CD14-positive monocyte (primary cell): ENCODE measurements at regions not wholly inside any gene's neighbourhood (a gene's known extent, or its start where the extent isn't known, plus 50 kb on each side); places are given as distances from the start of the nearest gene placed in this dataset.

Source experiments
- DNase-seq, 3 donors: peaks; one replicate each; pipeline ENCODE4 v3.0.0-alpha.2; 2011 to 2022
- H2AFZ ChIP-seq: 2 replicates; pipeline ENCODE4 v1.6.0; 2012; ENCODE audit warnings: mild to moderate bottlenecking, low read depth, low read length, inconsistent platforms; ENCODE audit not compliant: insufficient read depth, poor library complexity, severe bottlenecking
- H3K27ac ChIP-seq, 2 donors: 1 replicate in 1 of 2; 2 replicates in 1 of 2; pipeline ENCODE4 v1.5.1; 2012 to 2013; ENCODE audit warnings: low read length in 2 of 2, control low read depth in 1 of 2, inconsistent platforms in 1 of 2, low read depth in 1 of 2, mild to moderate bottlenecking in 1 of 2
- H3K27me3 ChIP-seq, 2 donors: one replicate each; pipeline versions ENCODE4 v1.6.0 to v1.6.1; 2011 to 2013; ENCODE audit warnings: low read length in 2 of 2; ENCODE audit not compliant: control insufficient read depth in 2 of 2, insufficient read depth in 2 of 2
- H3K36me3 ChIP-seq, 2 donors: replicated peaks in 1 of 2; 1 replicate in 1 of 2; 2 replicates in 1 of 2; pipeline versions ENCODE4 v1.5.1 to v1.6.1; 2012 to 2013; ENCODE audit warnings: low read length in 2 of 2, control low read depth in 1 of 2, inconsistent platforms in 1 of 2, mild to moderate bottlenecking in 1 of 2; ENCODE audit not compliant: insufficient read depth in 2 of 2, control insufficient read depth in 1 of 2
- H3K4me1 ChIP-seq, 2 donors: 1 replicate in 1 of 2; 2 replicates in 1 of 2; pipeline versions ENCODE4 v1.5.1 to v1.6.1; 2012 to 2013; ENCODE audit warnings: low read length in 2 of 2, control low read depth in 1 of 2, inconsistent platforms in 1 of 2, mild to moderate bottlenecking in 1 of 2, moderate library complexity in 1 of 2; ENCODE audit not compliant: insufficient read depth in 2 of 2, control insufficient read depth in 1 of 2
- H3K4me2 ChIP-seq: replicated peaks from 2 replicates; pipeline ENCODE3; 2012; ENCODE audit warnings: low read length, moderate library complexity, mild to moderate bottlenecking; ENCODE audit not compliant: poor library complexity, severe bottlenecking; ENCODE audit errors: extremely low read depth
- H3K4me3 ChIP-seq, 3 experiments: fragments of 200-600 bp in 1 of 3; sonication (generic) in 1 of 3; replicated peaks in 1 of 3; 1 replicate in 2 of 3; 2 replicates in 1 of 3; pipeline ENCODE4 v1.5.1; 2011 to 2013; ENCODE audit warnings: low read length in 3 of 3, mild to moderate bottlenecking in 3 of 3, control low read depth in 2 of 3, low read depth in 2 of 3, inconsistent platforms in 1 of 3, moderate library complexity in 1 of 3
- H3K79me2 ChIP-seq: 2 replicates; pipeline ENCODE4 v1.6.0; 2012; ENCODE audit warnings: mild to moderate bottlenecking, control low read depth, inconsistent platforms, low read length, moderate library complexity; ENCODE audit not compliant: insufficient read depth
- H3K9ac ChIP-seq: 2 replicates; pipeline ENCODE4 v1.6.0; 2017; ENCODE audit warnings: low read length, mild to moderate bottlenecking; ENCODE audit not compliant: insufficient read depth, poor library complexity, severe bottlenecking
- H3K9me3 ChIP-seq, 2 donors: replicated peaks in 1 of 2; 1 replicate in 1 of 2; 2 replicates in 1 of 2; pipeline versions ENCODE4 v1.5.1 to v1.6.1; 2012 to 2013; ENCODE audit warnings: low read length in 2 of 2, control low read depth in 1 of 2; ENCODE audit not compliant: control insufficient read depth in 1 of 2, insufficient read depth in 1 of 2
- H4K20me1 ChIP-seq: 2 replicates; pipeline ENCODE4 v1.6.0; 2012; ENCODE audit warnings: mild to moderate bottlenecking, low read length, control low read depth, moderate library complexity; ENCODE audit not compliant: insufficient read depth
- H3K27ac Mint-ChIP-seq, 7 donors: one replicate each; pipeline ENCODE4 v1.8.0; 2020; ENCODE audit warnings: mild to moderate bottlenecking in 7 of 7, mixed read lengths in 7 of 7, moderate library complexity in 6 of 7, inconsistent platforms in 2 of 7
- H3K27me3 Mint-ChIP-seq, 3 donors: one replicate each; pipeline ENCODE4 v1.8.0; 2021 to 2022; ENCODE audit warnings: low read depth in 3 of 3, mild to moderate bottlenecking in 3 of 3, mixed read lengths in 3 of 3, moderate library complexity in 3 of 3, inconsistent platforms in 1 of 3
- H3K36me3 Mint-ChIP-seq, 2 donors: one replicate each; pipeline ENCODE4 v1.8.0; 2020; ENCODE audit warnings: mixed read lengths in 2 of 2, inconsistent platforms in 1 of 2, mild to moderate bottlenecking in 1 of 2
- H3K4me1 Mint-ChIP-seq: one replicate; pipeline ENCODE4 v1.8.0; 2020; ENCODE audit warnings: mild to moderate bottlenecking, mixed read lengths
- H3K4me3 Mint-ChIP-seq, 2 donors: one replicate each; pipeline ENCODE4 v1.8.0; 2020; ENCODE audit warnings: mild to moderate bottlenecking in 2 of 2, mixed read lengths in 2 of 2, moderate library complexity in 1 of 2
- H3K9me3 Mint-ChIP-seq, 7 donors: one replicate each; pipeline ENCODE4 v1.8.0; 2020 to 2022; ENCODE audit warnings: mixed read lengths in 7 of 7, mild to moderate bottlenecking in 6 of 7, moderate library complexity in 6 of 7, inconsistent platforms in 2 of 7
- WGBS: methylation state at CpG from one replicate; pipeline ENCODE4 v1.1.5; 2013; ENCODE audit warnings: missing lambda C conversion rate; ENCODE audit not compliant: insufficient coverage; 5-methylcytosine and 5-hydroxymethylcytosine counted together
- intact Hi-C, 2 donors: fragments of 100-400 bp; cut with micrococcal nuclease; formaldehyde crosslinking; loops; one replicate each; pipeline versions ENCODE4 v1.15.0 to v1.15.1; 2023
- TF ChIP-seq, protein P1 (sequence below): fragments of 200-600 bp; IDR thresholded peaks from one replicate; pipeline ENCODE4 v1.8.0; 2022; ENCODE audit warnings: antibody characterized with exemption, mild to moderate bottlenecking

DNA sequence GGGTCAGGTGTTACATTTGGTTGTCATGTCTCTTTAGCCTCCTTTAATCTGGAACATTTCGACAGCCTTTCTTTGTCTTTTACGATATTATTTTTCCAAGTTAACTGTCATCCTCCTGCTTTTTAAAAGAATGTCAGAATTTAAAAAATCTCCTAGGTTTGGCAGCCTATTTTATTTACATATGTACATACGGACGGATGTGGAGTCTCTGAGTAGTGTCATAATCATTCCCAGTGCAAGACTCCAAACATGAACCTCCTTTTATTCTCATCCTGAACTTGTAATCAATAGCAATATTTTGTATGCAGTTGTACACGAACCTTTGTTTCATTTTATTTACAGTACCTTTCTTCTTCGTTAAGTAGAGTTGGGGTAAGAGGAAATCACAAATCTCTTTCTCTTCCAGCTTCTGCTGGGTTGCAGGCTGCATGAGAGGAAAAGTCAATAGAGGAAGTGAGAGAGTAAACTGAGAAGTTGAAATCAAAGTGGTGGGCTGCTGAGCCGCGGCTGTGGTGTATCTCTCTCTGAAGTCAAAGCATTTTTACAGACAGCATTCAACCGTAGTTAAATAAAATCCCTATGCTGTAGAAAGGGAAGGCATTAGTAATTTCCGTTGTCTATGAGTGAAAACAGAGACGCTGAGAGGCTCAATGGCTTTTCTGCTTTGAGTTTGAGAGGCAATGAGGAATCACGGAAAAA lies 53.9 kb upstream of the RPS6KA3 start:
- H2AFZ ChIP-seq, result no peak overlapping the region
- peak overlapping the region in 1 of 2 donors; percentile 65 for H3K27ac ChIP-seq
- H4K20me1 ChIP-seq, result no peaks in the 10 kb centered on the region
- no peaks in the 10 kb centered on the region for H3K36me3 ChIP-seq
- WGBS, result no CpG with 5 or more reads among the region's 12 CpGs
- H3K9me3 ChIP-seq, result no peaks in the 10 kb centered on the region
- peak overlapping the region in 1 of 3 experiments; percentile 35 for H3K4me3 ChIP-seq
- H3K27me3 ChIP-seq, result peaks cover 0 to 2% of the 10 kb centered on the region in 2 donors
- Mint-ChIP-seq H3K4me3 (peak overlapping the region in 1 of 2 donors; percentile 72), H3K27ac (peak overlapping the region; percentile 25 to 85 (median 60)), H3K36me3 (no peaks in the 10 kb centered on the region), H3K9me3 (peaks cover 0 to 2% (median 0%) of the 10 kb centered on the region in 7 donors), H3K27me3 (peaks cover 0 to 5% (median 1%) of the 10 kb centered on the region in 3 donors), H3K4me1 (peaks cover 55% of the 10 kb centered on the region)
- no peaks in the 10 kb centered on the region for H3K79me2 ChIP-seq
- DNase-seq, result peak; percentile 51 to 56 (median 55)
- TF ChIP-seq, protein P1, sequence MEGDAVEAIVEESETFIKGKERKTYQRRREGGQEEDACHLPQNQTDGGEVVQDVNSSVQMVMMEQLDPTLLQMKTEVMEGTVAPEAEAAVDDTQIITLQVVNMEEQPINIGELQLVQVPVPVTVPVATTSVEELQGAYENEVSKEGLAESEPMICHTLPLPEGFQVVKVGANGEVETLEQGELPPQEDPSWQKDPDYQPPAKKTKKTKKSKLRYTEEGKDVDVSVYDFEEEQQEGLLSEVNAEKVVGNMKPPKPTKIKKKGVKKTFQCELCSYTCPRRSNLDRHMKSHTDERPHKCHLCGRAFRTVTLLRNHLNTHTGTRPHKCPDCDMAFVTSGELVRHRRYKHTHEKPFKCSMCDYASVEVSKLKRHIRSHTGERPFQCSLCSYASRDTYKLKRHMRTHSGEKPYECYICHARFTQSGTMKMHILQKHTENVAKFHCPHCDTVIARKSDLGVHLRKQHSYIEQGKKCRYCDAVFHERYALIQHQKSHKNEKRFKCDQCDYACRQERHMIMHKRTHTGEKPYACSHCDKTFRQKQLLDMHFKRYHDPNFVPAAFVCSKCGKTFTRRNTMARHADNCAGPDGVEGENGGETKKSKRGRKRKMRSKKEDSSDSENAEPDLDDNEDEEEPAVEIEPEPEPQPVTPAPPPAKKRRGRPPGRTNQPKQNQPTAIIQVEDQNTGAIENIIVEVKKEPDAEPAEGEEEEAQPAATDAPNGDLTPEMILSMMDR, result no peak
- intact Hi-C loops, result no loop called here
- H3K4me2 ChIP-seq, result peak overlapping the region; percentile 57
- peaks cover 39 to 43% of the 10 kb centered on the region in 2 donors for H3K4me1 ChIP-seq
- H3K9ac ChIP-seq, result no peak overlapping the region

- Mint-ChIP-seq H3K4me3 (no peak overlapping the region), H3K9me3 (peaks cover 0 to 2% (median 0%) of the 10 kb centered on the region in 7 donors), H3K36me3 (no peaks in the 10 kb centered on the region), H3K27ac (no peak overlapping the region), H3K27me3 (peaks cover 0 to 5% (median 0%) of the 10 kb centered on the region in 3 donors), H3K4me1 (peaks cover 65% of the 10 kb centered on the region)
- TF ChIP-seq, protein P1, result no peak
- H3K27me3 ChIP-seq, result peaks cover 0 to 2% of the 10 kb centered on the region in 2 donors
- DNase-seq, result no peak
- 100% methylated on average over 1 of the region's 4 CpGs for WGBS
- no peak overlapping the region for H3K4me3 ChIP-seq
- H3K9me3 ChIP-seq, result no peaks in the 10 kb centered on the region
- no peaks in the 10 kb centered on the region for H4K20me1 ChIP-seq
- no peak overlapping the region for H2AFZ ChIP-seq
- no peaks in the 10 kb centered on the region for H3K36me3 ChIP-seq
- H3K27ac ChIP-seq, result no peak overlapping the region
- H3K4me2 ChIP-seq, result no peak overlapping the region
- no peak overlapping the region for H3K9ac ChIP-seq
- intact Hi-C loops, result loop anchor here in 1 of 2 donors (10.0 kb wide), 1 partner anchor 54 kb away; the partner anchor contains the start of gene RPS6KA3
- H3K79me2 ChIP-seq, result no peaks in the 10 kb centered on the region
- H3K4me1 ChIP-seq, result peaks cover 53 to 58% of the 10 kb centered on the region in 2 donors
Observed at GRCh38 chrX:20319054-20319453, 52.3 kb upstream of the RPS6KA3 start.
